Neural progenitor cell (in vitro differentiated cells): ENCODE measurements at regions not wholly inside any gene's neighbourhood (a gene's known extent, or its start where the extent isn't known, plus 50 kb on each side); places are given as distances from the start of the nearest gene placed in this dataset.

Source experiments
- EZH2phosphoT487 ChIP-seq: fragments of 200-600 bp; sonication (generic); IDR thresholded peaks from 2 replicates; pipeline ENCODE4 v1.6.1; 2017; ENCODE audit warnings: antibody characterized with exemption
- TF ChIP-seq, protein P1 (sequence below): fragments of 200-600 bp; sonication (generic); IDR thresholded peaks from 2 replicates; pipeline ENCODE4 v1.5.1; 2017; ENCODE audit warnings: antibody characterized with exemption, mild to moderate bottlenecking

DNA sequence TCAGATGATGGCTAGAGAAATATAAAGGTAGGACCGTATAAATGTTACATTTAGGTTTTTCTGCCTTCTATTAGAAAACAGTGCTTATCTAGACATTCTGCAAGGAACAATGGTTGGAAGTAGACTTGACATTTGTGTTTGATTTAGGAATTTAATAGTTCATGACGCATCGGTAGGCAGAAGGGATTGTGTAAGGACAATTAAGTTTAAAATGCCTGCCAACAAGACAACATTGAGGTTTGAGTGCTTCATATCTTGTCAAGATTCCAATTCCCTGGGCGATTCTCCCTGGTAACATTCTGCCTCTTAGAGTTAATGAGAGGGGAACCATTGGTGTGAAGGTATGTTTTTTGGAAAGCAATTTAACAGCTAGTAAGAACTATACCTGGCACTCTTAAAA lies 186.8 kb upstream of the RBM19 start:
- TF ChIP-seq, protein P1, sequence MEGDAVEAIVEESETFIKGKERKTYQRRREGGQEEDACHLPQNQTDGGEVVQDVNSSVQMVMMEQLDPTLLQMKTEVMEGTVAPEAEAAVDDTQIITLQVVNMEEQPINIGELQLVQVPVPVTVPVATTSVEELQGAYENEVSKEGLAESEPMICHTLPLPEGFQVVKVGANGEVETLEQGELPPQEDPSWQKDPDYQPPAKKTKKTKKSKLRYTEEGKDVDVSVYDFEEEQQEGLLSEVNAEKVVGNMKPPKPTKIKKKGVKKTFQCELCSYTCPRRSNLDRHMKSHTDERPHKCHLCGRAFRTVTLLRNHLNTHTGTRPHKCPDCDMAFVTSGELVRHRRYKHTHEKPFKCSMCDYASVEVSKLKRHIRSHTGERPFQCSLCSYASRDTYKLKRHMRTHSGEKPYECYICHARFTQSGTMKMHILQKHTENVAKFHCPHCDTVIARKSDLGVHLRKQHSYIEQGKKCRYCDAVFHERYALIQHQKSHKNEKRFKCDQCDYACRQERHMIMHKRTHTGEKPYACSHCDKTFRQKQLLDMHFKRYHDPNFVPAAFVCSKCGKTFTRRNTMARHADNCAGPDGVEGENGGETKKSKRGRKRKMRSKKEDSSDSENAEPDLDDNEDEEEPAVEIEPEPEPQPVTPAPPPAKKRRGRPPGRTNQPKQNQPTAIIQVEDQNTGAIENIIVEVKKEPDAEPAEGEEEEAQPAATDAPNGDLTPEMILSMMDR, result no peak
- TF ChIP-seq EZH2phosphoT487, result no peak
